Endothelial cell of umbilical vein (primary cell): ENCODE measurements at regions not wholly inside any gene's neighbourhood (a gene's known extent, or its start where the extent isn't known, plus 50 kb on each side); places are given as distances from the start of the nearest gene placed in this dataset.

ENCODE experiments used
- BruUV-seq: library from RNA; stranded (reverse); fragments of 400-500 nt; replicated peaks from 2 replicates; lab custom pipeline; 2021; lab: Mats Ljungman, UMichigan
- CTCF ChIA-PET: fragments of 300-600, 350-600 bp; sonication (Branson Sonifier 250); formaldehyde crosslinking; loops from one replicate; lab custom pipeline; 2021; ENCODE audit warnings: antibody characterized with exemption, inconsistent platforms; lab: Charles Lee
- POLR2A ChIA-PET: fragments of 300-600, 350-600 bp; sonication (Branson Sonifier 250); formaldehyde crosslinking; loops from one replicate; lab custom pipeline; 2021; ENCODE audit warnings: antibody characterized with exemption, inconsistent platforms; lab: Charles Lee
- DNase-seq: peaks from one replicate; pipeline ENCODE4 v3.0.0-alpha.2; 2011; ENCODE audit warnings: low read depth, low spot score
- FAIRE-seq: peaks from 2 replicates; lab custom pipeline; 2011; peaks lifted over from hg19 to GRCh38; lab: Jason Lieb, UNC
- H2AFZ ChIP-seq: 2 replicates; pipeline ENCODE4 v1.6.0; 2012; ENCODE audit warnings: low read depth, low read length, control low read depth, inconsistent platforms
- H3K27ac ChIP-seq: 2 replicates; pipeline ENCODE4 v1.5.1; 2011; ENCODE audit warnings: low read depth, mild to moderate bottlenecking, control low read depth, low read length, moderate library complexity; ENCODE audit not compliant: insufficient read depth
- H3K27me3 ChIP-seq, 2 experiments: 2 replicates each; pipeline versions ENCODE4 v1.6.0 to v1.6.1; 2011; ENCODE audit warnings: low read length in 2 of 2, mixed read lengths in 1 of 2; ENCODE audit not compliant: control insufficient read depth in 2 of 2, insufficient read depth in 2 of 2
- H3K36me3 ChIP-seq, 2 experiments: 2 replicates in 1 of 2; 3 replicates in 1 of 2; pipeline ENCODE4 v1.5.1; 2011; ENCODE audit warnings: low read length in 2 of 2, mild to moderate bottlenecking in 1 of 2, moderate library complexity in 1 of 2; ENCODE audit not compliant: control insufficient read depth in 2 of 2, insufficient read depth in 2 of 2; ENCODE audit errors: extremely low read depth in 1 of 2
- H3K4me1 ChIP-seq: 3 replicates; pipeline ENCODE4 v1.5.1; 2011; ENCODE audit warnings: mild to moderate bottlenecking, low read length; ENCODE audit not compliant: control insufficient read depth, insufficient read depth; ENCODE audit errors: extremely low read depth
- H3K4me2 ChIP-seq: 2 replicates; pipeline ENCODE4 v1.6.1; 2011; ENCODE audit warnings: low read length, control low read depth, mixed read lengths; ENCODE audit not compliant: insufficient read depth
- H3K4me3 ChIP-seq, 3 experiments: fragments of 200-600 bp in 1 of 3; sonication (generic), shearing (Covaris generic) in 1 of 3; replicated peaks in 1 of 3; 2 replicates each; pipeline ENCODE4 v1.5.1; 2011 to 2016; ENCODE audit warnings: control low read depth in 3 of 3, low read length in 3 of 3, mild to moderate bottlenecking in 2 of 3, inconsistent platforms in 1 of 3, low read depth in 1 of 3, moderate library complexity in 1 of 3; ENCODE audit not compliant: insufficient read depth in 1 of 3
- H3K79me2 ChIP-seq: 2 replicates; pipeline ENCODE4 v1.6.0; 2012; ENCODE audit warnings: low read length, inconsistent platforms; ENCODE audit not compliant: control insufficient read depth, insufficient read depth
- H3K9ac ChIP-seq: replicated peaks from 2 replicates; pipeline ENCODE3; 2011; ENCODE audit warnings: low read length, control low read depth; ENCODE audit not compliant: insufficient read depth; ENCODE audit errors: extremely low read depth
- H3K9me1 ChIP-seq: replicated peaks from 3 replicates; pipeline ENCODE4 v1.6.0; 2011; ENCODE audit warnings: mild to moderate bottlenecking, low read length; ENCODE audit not compliant: control insufficient read depth, insufficient read depth; ENCODE audit errors: extremely low read depth
- H3K9me3 ChIP-seq: replicated peaks from 2 replicates; pipeline ENCODE4 v1.5.1; 2012; ENCODE audit warnings: low read length, inconsistent platforms; ENCODE audit not compliant: control insufficient read depth, insufficient read depth
- H4K20me1 ChIP-seq: replicated peaks from 2 replicates; pipeline ENCODE3; 2011; ENCODE audit warnings: mild to moderate bottlenecking, low read length; ENCODE audit not compliant: control insufficient read depth, insufficient read depth; ENCODE audit errors: extremely low read depth
- CTCF ChIP-seq, 2 donors: IDR thresholded peaks; 1 replicate in 1 of 2; 2 replicates in 1 of 2; pipeline ENCODE4 v1.5.1; 2011; ENCODE audit warnings: low read length in 2 of 2, mild to moderate bottlenecking in 2 of 2, moderate library complexity in 2 of 2, control low read depth in 1 of 2, inconsistent platforms in 1 of 2, low read depth in 1 of 2; ENCODE audit not compliant: insufficient read depth in 1 of 2; ENCODE audit errors: extremely low read depth in 1 of 2
- EZH2 ChIP-seq: IDR thresholded peaks from 2 replicates; pipeline ENCODE4 v1.6.1; 2012; ENCODE audit warnings: borderline replicate concordance, low read depth, mild to moderate bottlenecking, moderate library complexity, low read length, inconsistent platforms; ENCODE audit not compliant: severe bottlenecking
- FOS ChIP-seq: IDR thresholded peaks from 2 replicates; pipeline ENCODE4 v1.6.1; 2011; ENCODE audit warnings: mild to moderate bottlenecking, low read length, moderate library complexity, borderline replicate concordance; ENCODE audit not compliant: insufficient read depth
- GATA2 ChIP-seq: IDR thresholded peaks from 2 replicates; pipeline ENCODE4 v1.7.0; 2011; ENCODE audit warnings: low read depth, mild to moderate bottlenecking, moderate library complexity, mixed read lengths, low read length; ENCODE audit not compliant: insufficient read length, insufficient read depth
- JUN ChIP-seq: IDR thresholded peaks from 2 replicates; pipeline ENCODE4 v1.6.1; 2011; ENCODE audit warnings: borderline replicate concordance, low read depth; ENCODE audit not compliant: insufficient read length, insufficient read depth
- MYC ChIP-seq: IDR thresholded peaks from one replicate; pipeline ENCODE4 v1.6.1; 2011; ENCODE audit warnings: mild to moderate bottlenecking, low read depth, low read length
- POLR2A ChIP-seq: IDR thresholded peaks from 2 replicates; pipeline ENCODE4 v1.6.1; 2012; ENCODE audit warnings: low read depth, mild to moderate bottlenecking, control low read depth, low read length
- POLR2AphosphoS5 ChIP-seq: IDR thresholded peaks from 2 replicates; pipeline ENCODE4 v1.6.1; 2012; ENCODE audit warnings: low read depth, mild to moderate bottlenecking, control low read depth, low read length, moderate library complexity; ENCODE audit not compliant: insufficient read depth
- dilution Hi-C: fragments of 300-500 bp; cut with MboI; formaldehyde crosslinking; loops from one replicate; pipeline ENCODE4 v1.15.0; 2019; ENCODE audit warnings: low sequenced_read_pairs; ENCODE audit not compliant: extremely low pct_ligation_motif_present
- intact Hi-C: fragments of 100-400 bp; cut with micrococcal nuclease; formaldehyde crosslinking; loops from one replicate; pipeline ENCODE4 v1.10.0; 2022
- TF ChIP-seq, protein P1 (sequence below): IDR thresholded peaks from 2 replicates; pipeline ENCODE4 v1.6.1; 2011; ENCODE audit not compliant: insufficient read depth, insufficient read length

GRCh38 chr11:134524201-134524600 lies 112.2 kb upstream of the B3GAT1 start:
- H4K20me1 ChIP-seq = no peaks in the 10 kb centered on the region
- H3K4me1 ChIP-seq = no peaks in the 10 kb centered on the region
- H3K27ac ChIP-seq = no peak overlapping the region
- no peaks in the 10 kb centered on the region for H3K79me2 ChIP-seq
- intact Hi-C loops (no loop called here), dilution Hi-C loops (no loop called here)
- no peak overlapping the region for H3K9ac ChIP-seq
- no peak for TF ChIP-seq POLR2A
- no peak for TF ChIP-seq FOS
- no peak for TF ChIP-seq MYC
- TF ChIP-seq, protein P1, sequence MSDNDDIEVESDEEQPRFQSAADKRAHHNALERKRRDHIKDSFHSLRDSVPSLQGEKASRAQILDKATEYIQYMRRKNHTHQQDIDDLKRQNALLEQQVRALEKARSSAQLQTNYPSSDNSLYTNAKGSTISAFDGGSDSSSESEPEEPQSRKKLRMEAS = no peak
- TF ChIP-seq POLR2AphosphoS5 = no peak
- TF ChIP-seq EZH2 = no peak
- TF ChIP-seq CTCF (IDR thresholded peaks at IDR 0.05; ENCODE audit: extremely low read depth in 1 of 2, insufficient read depth in 1 of 2, low read depth in 1 of 2, low read length in 2 of 2) = no peak
- no peak for TF ChIP-seq GATA2
- TF ChIP-seq JUN = no peak
- no peak for FAIRE-seq
- no TSS peak for BruUV-seq
- no peaks in the 10 kb centered on the region for H3K36me3 ChIP-seq
- H2AFZ ChIP-seq = no peak overlapping the region
- ChIA-PET CTCF (no interaction called here), POLR2A (no interaction called here)
- H3K4me3 ChIP-seq = no peak overlapping the region
- no peak overlapping the region for H3K4me2 ChIP-seq
- no peak for DNase-seq
- no peaks in the 10 kb centered on the region for H3K27me3 ChIP-seq
- no peaks in the 10 kb centered on the region for H3K9me1 ChIP-seq
- no peaks in the 10 kb centered on the region for H3K9me3 ChIP-seq
